ENCODE measurements at regions not wholly inside any gene's neighbourhood (a gene's known extent, or its start where the extent isn't known, plus 50 kb on each side); places are given as distances from the start of the nearest gene placed in this dataset.
"Not testable (repeated sequence)": the region's sequence is repeated elsewhere in the genome, so short reads cannot be mapped to it uniquely, and the experiment has no call there.

GRCh38 chr2:123485056-123485455 lies 540.0 kb upstream of the CNTNAP5 start:
- no peak for DNase-seq

GRCh38 chr2:123493687-123494086 lies 531.4 kb upstream of the CNTNAP5 start:
- DNase-seq: no peak

GRCh38 chr2:123495241-123495640 lies 529.8 kb upstream of the CNTNAP5 start:
- DNase-seq: no peak

GRCh38 chr2:123500346-123500745 lies 524.7 kb upstream of the CNTNAP5 start:
- no peak for DNase-seq

- no peak for DNase-seq
These were observed 524.1 kb upstream of the CNTNAP5 start for GRCh38 chr2:123500988-123501387.

- DNase-seq: no peak
These were observed 522.2 kb upstream of the CNTNAP5 start for GRCh38 chr2:123502931-123503330.

GRCh38 chr2:123512547-123512946 lies 512.5 kb upstream of the CNTNAP5 start:
- DNase-seq: no peak

GRCh38 chr2:123513351-123513750 lies 511.7 kb upstream of the CNTNAP5 start:
- DNase-seq: no peak

GRCh38 chr2:123514613-123515207 lies 510.4 kb upstream of the CNTNAP5 start:
- peak in 1 of 2 experiments; percentile 4 for DNase-seq

GRCh38 chr2:123518367-123518766 lies 506.7 kb upstream of the CNTNAP5 start:
- no peak for DNase-seq

GRCh38 chr2:123521854-123522253 lies 503.2 kb upstream of the CNTNAP5 start:
- no peak for DNase-seq

- DNase-seq: not testable (repeated sequence)
These were observed 502.6 kb upstream of the CNTNAP5 start for GRCh38 chr2:123522498-123522897.

GRCh38 chr2:123528996-123529707 lies 495.9 kb upstream of the CNTNAP5 start:
- no peak for DNase-seq

GRCh38 chr2:123530004-123530403 lies 495.1 kb upstream of the CNTNAP5 start:
- DNase-seq: no peak

- DNase-seq: no peak
These were observed 493.0 kb upstream of the CNTNAP5 start for GRCh38 chr2:123532126-123532525.

- no peak for DNase-seq
These were observed 492.1 kb upstream of the CNTNAP5 start for GRCh38 chr2:123532994-123533393.

GRCh38 chr2:123540291-123540690 lies 484.8 kb upstream of the CNTNAP5 start:
- DNase-seq: no peak

GRCh38 chr2:123546353-123546752 lies 478.7 kb upstream of the CNTNAP5 start:
- DNase-seq: no peak

GRCh38 chr2:123563515-123563914 lies 461.6 kb upstream of the CNTNAP5 start:
- no peak for DNase-seq

- no peak for DNase-seq
These were observed 458.7 kb upstream of the CNTNAP5 start for GRCh38 chr2:123566291-123566946.

- no peak for DNase-seq
These were observed 447.1 kb upstream of the CNTNAP5 start for GRCh38 chr2:123578016-123578415.

GRCh38 chr2:123596621-123597020 lies 428.5 kb upstream of the CNTNAP5 start:
- DNase-seq: no peak

GRCh38 chr2:123597988-123598387 lies 427.1 kb upstream of the CNTNAP5 start:
- DNase-seq: no peak

GRCh38 chr2:123606631-123607030 lies 418.5 kb upstream of the CNTNAP5 start:
- DNase-seq: no peak

All from NCI-H526 (cell line).